ENCODE measurements at regions not wholly inside any gene's neighbourhood (a gene's known extent, or its start where the extent isn't known, plus 50 kb on each side); places are given as distances from the start of the nearest gene placed in this dataset.

DNA sequence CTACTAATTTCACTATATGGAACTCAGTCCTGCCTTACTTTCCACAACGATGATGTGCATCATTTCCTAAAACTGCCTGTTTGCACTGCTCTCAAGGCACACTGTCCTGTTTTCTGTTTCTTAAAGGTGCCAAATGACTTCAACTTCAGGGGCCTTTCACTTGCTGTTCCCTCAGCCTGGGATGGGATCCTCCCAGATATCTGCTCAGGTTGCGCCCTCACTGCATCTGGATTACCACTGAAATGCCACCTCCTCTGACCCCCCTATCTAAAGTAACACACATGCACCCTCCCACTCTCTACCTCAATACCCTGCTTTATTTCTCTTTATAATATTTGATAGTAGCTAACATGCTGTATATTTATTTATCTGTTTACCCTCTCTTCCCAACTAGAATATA, 123.8 kb upstream of the CMC1 start:
- TF ChIP-seq EZH2 (IDR thresholded peaks at IDR 0.05; ENCODE audit: borderline replicate concordance, low read depth, low read length, poor library complexity, severe bottlenecking) = no peak
- TF ChIP-seq, protein P1, sequence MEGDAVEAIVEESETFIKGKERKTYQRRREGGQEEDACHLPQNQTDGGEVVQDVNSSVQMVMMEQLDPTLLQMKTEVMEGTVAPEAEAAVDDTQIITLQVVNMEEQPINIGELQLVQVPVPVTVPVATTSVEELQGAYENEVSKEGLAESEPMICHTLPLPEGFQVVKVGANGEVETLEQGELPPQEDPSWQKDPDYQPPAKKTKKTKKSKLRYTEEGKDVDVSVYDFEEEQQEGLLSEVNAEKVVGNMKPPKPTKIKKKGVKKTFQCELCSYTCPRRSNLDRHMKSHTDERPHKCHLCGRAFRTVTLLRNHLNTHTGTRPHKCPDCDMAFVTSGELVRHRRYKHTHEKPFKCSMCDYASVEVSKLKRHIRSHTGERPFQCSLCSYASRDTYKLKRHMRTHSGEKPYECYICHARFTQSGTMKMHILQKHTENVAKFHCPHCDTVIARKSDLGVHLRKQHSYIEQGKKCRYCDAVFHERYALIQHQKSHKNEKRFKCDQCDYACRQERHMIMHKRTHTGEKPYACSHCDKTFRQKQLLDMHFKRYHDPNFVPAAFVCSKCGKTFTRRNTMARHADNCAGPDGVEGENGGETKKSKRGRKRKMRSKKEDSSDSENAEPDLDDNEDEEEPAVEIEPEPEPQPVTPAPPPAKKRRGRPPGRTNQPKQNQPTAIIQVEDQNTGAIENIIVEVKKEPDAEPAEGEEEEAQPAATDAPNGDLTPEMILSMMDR (conservative IDR thresholded peaks at IDR 0.05; ENCODE audit: low read depth, low read length) = no peak
